ENCODE measurements at regions not wholly inside any gene's neighbourhood (a gene's known extent, or its start where the extent isn't known, plus 50 kb on each side); places are given as distances from the start of the nearest gene placed in this dataset.

DNA sequence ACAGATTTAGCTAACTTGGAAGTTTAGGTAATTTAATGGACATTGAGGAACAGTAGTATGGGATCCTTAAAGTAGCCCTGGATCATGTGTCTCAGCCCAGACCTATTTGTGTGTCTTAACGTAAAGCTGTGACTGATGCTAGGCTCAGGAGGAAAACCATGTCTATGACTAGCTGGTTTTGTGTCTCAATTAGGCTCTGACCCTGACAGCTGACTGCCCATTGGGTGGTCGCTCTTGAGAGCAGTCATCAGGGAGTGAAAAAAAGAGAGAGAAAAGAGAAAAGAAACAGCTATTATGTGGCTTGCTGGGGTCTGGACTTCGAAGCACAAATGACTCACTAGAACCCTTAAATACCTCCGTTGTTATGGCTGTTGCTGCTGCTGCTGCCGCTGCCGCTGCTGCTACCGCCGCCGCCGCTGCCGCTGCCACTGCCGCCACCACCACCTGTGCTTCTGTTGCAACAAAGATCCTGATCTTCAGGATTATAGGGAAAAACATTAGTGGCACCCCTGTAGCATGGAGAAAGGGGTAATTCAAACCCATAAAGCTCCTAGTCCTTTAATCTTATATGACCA lies 70.7 kb downstream of the GSPT2 start:
- Histone ChIP-seq H3K4me1 (no peaks in the 10 kb centered on the region), H3K27me3 (ENCODE audit: control insufficient read depth, insufficient read depth, low read length) (no peaks in the 10 kb centered on the region), H3K79me2 (peaks cover 21% of the 10 kb centered on the region), H3K4me2 (ENCODE audit: low read length) (no peak overlapping the region), H3K4me3 (ENCODE audit: low read depth, low read length) (no peak overlapping the region), H3K9ac (no peak overlapping the region), H3K36me3 (ENCODE audit: control insufficient read depth, insufficient read depth, low read length) (no peaks in the 10 kb centered on the region), H3K27ac (no peak overlapping the region), H2AFZ (no peak overlapping the region), H3K9me3 (ENCODE audit: control insufficient read depth, low read length) (no peaks in the 10 kb centered on the region)
- no peak for TF ChIP-seq CTCF (IDR thresholded peaks at IDR 0.05)

DNA sequence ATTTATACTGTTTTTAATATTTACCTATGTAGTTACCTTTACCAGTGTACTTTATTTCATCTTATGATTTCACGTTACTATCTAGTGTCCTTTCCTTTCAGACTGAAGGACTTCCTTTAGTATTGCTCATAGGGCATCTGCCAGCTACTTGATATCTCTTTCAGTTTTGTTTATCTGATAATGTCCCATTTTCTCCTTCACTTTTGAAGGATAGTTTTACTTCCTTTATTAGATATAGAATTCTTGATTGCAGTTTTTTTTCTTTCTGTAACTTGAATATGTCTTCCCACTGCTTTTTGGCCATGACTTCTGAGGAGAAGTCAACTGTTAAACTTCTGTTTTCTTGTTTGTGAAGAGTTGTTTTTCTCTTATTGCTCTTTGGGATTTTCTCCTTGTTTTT lies 69.4 kb upstream of the MAGED1 start:
- Histone ChIP-seq H3K79me2 (peaks cover 12% of the 10 kb centered on the region), H3K4me1 (no peaks in the 10 kb centered on the region), H3K9me3 (ENCODE audit: control insufficient read depth, low read length) (no peaks in the 10 kb centered on the region), H2AFZ (no peak overlapping the region), H3K36me3 (ENCODE audit: control insufficient read depth, insufficient read depth, low read length) (no peaks in the 10 kb centered on the region), H3K4me3 (ENCODE audit: low read depth, low read length) (no peak overlapping the region), H3K27ac (no peak overlapping the region), H3K9ac (no peak overlapping the region), H3K4me2 (ENCODE audit: low read length) (no peak overlapping the region), H3K27me3 (ENCODE audit: control insufficient read depth, insufficient read depth, low read length) (no peaks in the 10 kb centered on the region)
- TF ChIP-seq CTCF (IDR thresholded peaks at IDR 0.05): no peak

DNA sequence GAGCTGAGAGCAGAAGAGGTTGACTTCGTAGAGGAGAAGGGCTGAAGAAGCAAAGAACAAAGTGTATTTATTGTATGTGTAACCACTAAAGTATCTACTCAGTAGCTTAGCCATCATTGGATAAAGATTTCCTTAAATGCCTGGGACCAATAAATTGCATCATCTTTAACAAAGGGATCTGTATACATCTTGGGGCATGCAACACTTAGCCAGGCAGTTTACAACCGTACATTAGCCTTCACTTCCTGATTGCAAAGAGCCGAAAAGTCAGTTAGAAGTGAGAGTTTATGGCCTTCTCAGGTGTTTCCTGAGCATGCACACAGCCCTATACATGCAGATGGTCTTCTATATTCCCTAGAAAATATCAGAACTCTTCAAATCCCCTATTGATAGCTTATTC lies 68.0 kb upstream of the MAGED1 start:
- H3K27me3 ChIP-seq (ENCODE audit: control insufficient read depth, insufficient read depth, low read length): no peaks in the 10 kb centered on the region
- no peak overlapping the region for H3K9ac ChIP-seq
- no peak for TF ChIP-seq CTCF (IDR thresholded peaks at IDR 0.05)
- H3K4me2 ChIP-seq (ENCODE audit: low read length): no peak overlapping the region
- H3K4me3 ChIP-seq (ENCODE audit: low read depth, low read length): no peak overlapping the region
- H2AFZ ChIP-seq: no peak overlapping the region
- no peak overlapping the region for H3K27ac ChIP-seq
- H3K36me3 ChIP-seq (ENCODE audit: control insufficient read depth, insufficient read depth, low read length): no peaks in the 10 kb centered on the region
- H3K9me3 ChIP-seq (ENCODE audit: control insufficient read depth, low read length): no peaks in the 10 kb centered on the region
- H3K79me2 ChIP-seq: peaks cover 6% of the 10 kb centered on the region
- H3K4me1 ChIP-seq: no peaks in the 10 kb centered on the region

GRCh38 chrX:51834076-51834475 lies 59.3 kb upstream of the MAGED1 start:
- no peak for TF ChIP-seq CTCF (IDR thresholded peaks at IDR 0.05)
- H2AFZ ChIP-seq: no peak overlapping the region

DNA sequence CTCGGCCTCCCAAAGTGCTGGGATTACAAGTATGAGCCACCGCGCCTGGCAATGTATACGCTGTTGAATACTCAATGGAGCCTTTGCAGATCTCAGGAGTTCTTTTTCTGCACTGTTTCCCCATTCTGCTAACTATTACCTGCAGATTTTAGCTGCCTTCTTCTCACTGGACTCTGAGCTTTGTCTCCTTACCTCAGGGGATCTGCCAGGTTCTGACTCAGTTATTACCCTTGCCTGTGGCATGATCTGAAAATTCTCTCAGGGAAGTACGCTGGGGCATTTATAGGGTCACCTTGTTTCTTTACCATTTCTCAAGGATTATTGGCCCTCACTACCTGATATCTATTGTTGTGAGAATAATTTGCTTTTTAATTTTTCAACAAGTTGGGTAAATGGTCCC lies 56.6 kb upstream of the MAGED1 start:
- H3K27ac ChIP-seq: no peak overlapping the region
- no peaks in the 10 kb centered on the region for H3K9me3 ChIP-seq (ENCODE audit: control insufficient read depth, low read length)
- no peak for TF ChIP-seq CTCF (IDR thresholded peaks at IDR 0.05)

More at GRCh38 chrX:51834076-51834475, 59.3 kb upstream of the MAGED1 start:
- Histone ChIP-seq H3K4me3 (ENCODE audit: low read depth, low read length) (no peak overlapping the region), H3K4me1 (no peaks in the 10 kb centered on the region), H3K27me3 (ENCODE audit: control insufficient read depth, insufficient read depth, low read length) (no peaks in the 10 kb centered on the region), H3K4me2 (ENCODE audit: low read length) (no peak overlapping the region), H3K9me3 (ENCODE audit: control insufficient read depth, low read length) (no peaks in the 10 kb centered on the region), H3K9ac (no peak overlapping the region), H3K27ac (no peak overlapping the region), H3K36me3 (ENCODE audit: control insufficient read depth, insufficient read depth, low read length) (no peaks in the 10 kb centered on the region), H3K79me2 (no peaks in the 10 kb centered on the region)

More for the DNA sequence above, 56.6 kb upstream of the MAGED1 start:
- H3K9ac ChIP-seq: no peak overlapping the region
- H3K36me3 ChIP-seq (ENCODE audit: control insufficient read depth, insufficient read depth, low read length): no peaks in the 10 kb centered on the region
- no peaks in the 10 kb centered on the region for H3K4me1 ChIP-seq
- no peaks in the 10 kb centered on the region for H3K79me2 ChIP-seq
- H2AFZ ChIP-seq: no peak overlapping the region
- no peak overlapping the region for H3K4me3 ChIP-seq (ENCODE audit: low read depth, low read length)
- no peak overlapping the region for H3K4me2 ChIP-seq (ENCODE audit: low read length)
- no peaks in the 10 kb centered on the region for H3K27me3 ChIP-seq (ENCODE audit: control insufficient read depth, insufficient read depth, low read length)
